HG02981 (cell line): ENCODE measurements at regions not wholly inside any gene's neighbourhood (a gene's known extent, or its start where the extent isn't known, plus 50 kb on each side); places are given as distances from the start of the nearest gene placed in this dataset.

Experiments
- ATAC-seq: cut with Tn5 transposase; IDR thresholded peaks from one replicate; pipeline ENCODE4 v1.9.1; 2021; ENCODE audit warnings: mild to moderate bottlenecking, moderate library complexity; ENCODE audit not compliant: unreplicated experiment

- no peak for ATAC-seq
Measured at GRCh38 chr5:155897761-155898160, 429.2 kb upstream of the SGCD start.

- ATAC-seq, result no peak
Measured at GRCh38 chr5:155898284-155898683, 428.7 kb upstream of the SGCD start.

- no peak for ATAC-seq
Measured at GRCh38 chr5:155903791-155904190, 423.2 kb upstream of the SGCD start.

- no peak for ATAC-seq
Measured at GRCh38 chr5:155905364-155905763, 421.6 kb upstream of the SGCD start.

GRCh38 chr5:155906046-155906445 lies 420.9 kb upstream of the SGCD start:
- no peak for ATAC-seq

DNA sequence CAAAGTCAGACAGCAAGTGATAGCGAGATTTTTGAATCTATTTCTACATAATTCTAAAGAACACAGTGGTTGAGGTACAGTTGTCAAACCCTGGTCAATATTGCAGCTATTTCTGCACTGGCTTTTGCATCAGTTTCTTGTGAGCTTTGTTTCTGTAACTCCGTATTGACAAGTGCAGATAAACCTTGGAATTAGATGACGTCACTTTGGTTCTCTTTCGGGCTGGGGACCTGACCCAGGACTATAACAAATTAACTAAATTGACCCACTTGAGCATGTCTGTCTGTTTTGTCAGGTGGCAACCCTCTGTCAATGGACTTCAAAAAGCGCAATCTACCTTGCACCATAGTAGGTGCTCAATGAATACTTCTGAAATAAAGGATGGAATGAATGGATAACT lies 418.4 kb upstream of the SGCD start:
- ATAC-seq, result no peak

DNA sequence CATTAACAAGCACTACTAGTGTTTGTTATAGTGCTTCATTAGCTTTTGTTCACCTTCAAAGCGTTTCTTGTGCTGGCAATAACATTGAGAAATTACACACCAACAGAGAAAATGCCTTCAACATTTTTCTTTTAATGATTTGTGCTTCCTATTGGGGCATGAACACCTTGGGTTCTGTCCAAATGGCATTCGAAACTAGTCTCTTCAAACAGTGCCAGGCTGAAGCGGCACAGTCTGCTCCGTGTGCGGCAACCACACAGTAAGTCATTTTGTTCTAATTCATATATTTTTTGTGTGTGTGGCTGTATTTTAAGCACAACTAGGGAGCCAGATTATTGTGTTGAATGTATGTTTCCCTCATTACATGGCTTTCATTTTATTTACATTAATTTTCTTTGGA lies 414.7 kb upstream of the SGCD start:
- ATAC-seq, result no peak

GRCh38 chr5:155914766-155915165 lies 412.2 kb upstream of the SGCD start:
- ATAC-seq, result no peak

DNA sequence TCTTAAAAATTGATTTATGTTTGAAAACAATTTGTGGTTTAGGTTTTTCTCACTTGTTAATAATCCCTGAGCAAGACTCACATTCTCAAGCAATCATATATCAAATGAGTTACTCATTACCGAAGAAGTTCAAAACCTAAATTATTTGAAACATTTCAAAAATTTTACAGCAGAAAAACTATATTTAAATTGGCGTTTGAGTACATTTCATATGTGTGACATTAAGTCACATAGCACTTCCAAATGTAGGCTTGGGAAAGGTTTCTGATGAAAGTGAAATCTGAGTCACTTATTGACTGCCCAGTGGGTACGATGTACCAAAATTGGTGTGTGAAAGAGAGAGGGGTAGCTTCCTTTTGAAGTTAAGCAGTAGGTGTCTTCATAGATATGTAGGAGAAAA lies 411.4 kb upstream of the SGCD start:
- no peak for ATAC-seq

DNA sequence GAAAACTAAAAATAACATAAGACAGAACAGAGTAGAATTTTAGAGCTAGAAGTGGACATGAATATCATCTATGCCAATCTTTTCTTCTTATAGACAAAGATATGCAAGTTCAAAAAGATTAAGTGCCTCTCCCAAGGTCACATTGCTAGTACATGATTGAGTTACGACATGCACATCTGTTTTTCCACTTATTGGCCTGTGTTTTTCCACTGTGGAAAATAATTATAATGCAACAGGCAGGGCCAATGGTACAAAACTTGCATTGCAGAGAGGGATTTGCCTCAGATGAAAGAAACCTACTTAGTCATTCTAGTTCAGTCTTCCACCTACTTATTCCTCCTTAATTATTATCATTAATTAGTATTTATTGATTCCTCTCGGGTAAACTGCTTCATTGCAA lies 407.8 kb upstream of the SGCD start:
- ATAC-seq, result no peak

- ATAC-seq, result no peak
Measured at GRCh38 chr5:155919725-155920124, 407.2 kb upstream of the SGCD start.

DNA sequence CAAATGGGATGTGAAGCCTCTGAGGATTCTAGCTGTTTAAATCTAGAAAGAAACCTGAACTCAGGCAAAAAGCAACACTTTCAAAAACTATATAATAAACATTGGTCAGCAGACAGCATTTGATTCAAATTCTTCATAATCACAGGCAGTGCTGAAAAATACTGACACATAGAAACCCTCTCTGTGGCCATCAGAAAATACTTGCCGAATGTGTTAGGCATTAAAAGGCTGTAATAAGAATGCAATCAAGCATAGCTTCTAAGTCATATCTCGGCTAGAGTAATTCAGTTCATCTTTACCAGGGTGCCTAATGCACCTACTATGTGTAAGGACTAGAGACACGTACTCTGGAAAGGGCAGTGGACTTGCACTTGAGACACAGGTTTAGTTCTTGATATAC lies 405.3 kb upstream of the SGCD start:
- ATAC-seq, result no peak

GRCh38 chr5:155923784-155924183 lies 403.2 kb upstream of the SGCD start:
- ATAC-seq, result no peak

- ATAC-seq, result no peak
Measured at GRCh38 chr5:155926031-155926430, 400.9 kb upstream of the SGCD start.

DNA sequence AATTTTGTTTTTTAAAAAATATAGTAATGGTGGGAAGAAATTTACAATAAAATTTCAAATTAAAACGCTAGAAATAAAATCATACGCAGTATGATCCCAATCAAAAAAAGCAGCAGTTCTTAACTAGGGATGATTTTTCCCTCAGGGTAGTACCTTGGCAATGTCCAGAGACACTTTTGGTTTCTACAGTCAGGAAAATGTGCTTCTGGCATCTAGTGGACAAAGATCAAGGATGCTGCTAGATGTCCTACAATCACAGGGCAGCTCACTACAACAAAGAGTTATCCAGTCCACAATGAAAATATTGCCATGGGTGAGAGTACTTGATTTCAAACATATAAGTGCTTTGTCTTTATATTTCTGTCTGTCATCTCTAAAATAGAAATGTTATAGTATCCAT lies 400.2 kb upstream of the SGCD start:
- ATAC-seq, result no peak

DNA sequence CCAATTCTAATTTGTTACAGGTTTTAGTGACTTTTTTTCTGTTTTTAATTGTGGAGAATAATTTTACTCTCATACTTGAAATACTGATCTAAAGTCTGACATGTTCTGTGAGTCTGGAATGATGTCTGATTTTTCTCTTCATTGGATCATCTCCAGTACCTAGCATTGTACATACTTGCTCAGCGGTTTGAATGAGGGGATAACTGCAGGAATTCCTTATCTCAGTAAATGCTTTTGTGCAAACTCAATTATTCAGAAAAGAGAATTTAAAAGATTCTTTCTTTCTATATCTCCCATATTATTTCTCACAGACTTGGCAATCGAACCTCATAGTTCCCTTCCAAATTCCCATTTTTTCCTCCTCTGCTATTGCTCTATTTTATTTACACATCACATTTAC lies 397.9 kb upstream of the SGCD start:
- no peak for ATAC-seq

- no peak for ATAC-seq
Measured at GRCh38 chr5:155934964-155935363, 392.0 kb upstream of the SGCD start.

DNA sequence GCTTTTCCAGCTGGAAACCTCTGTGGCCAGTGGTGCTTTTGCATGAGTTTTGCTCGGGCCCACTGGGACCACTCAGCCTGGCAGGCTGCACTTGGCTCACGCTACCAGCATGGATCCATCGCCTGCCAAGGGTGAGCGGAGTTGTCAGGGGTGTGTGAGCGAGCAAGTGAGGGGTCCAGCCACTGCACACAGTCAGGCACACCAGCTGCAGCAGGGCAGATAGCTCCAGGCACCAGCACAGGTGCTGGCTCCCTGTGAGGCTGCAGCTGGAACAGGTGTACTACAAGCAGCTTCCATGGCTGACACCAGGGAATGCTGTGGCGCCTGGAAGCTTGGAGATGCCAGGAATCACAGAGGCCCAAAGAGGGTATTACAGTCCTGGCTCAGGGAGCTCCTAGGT lies 391.2 kb upstream of the SGCD start:
- no peak for ATAC-seq

- no peak for ATAC-seq
Measured at GRCh38 chr5:155936520-155937406, 390.2 kb upstream of the SGCD start.

- no peak for ATAC-seq
Measured at GRCh38 chr5:155938051-155938450, 388.9 kb upstream of the SGCD start.

GRCh38 chr5:155941340-155941739 lies 385.6 kb upstream of the SGCD start:
- ATAC-seq, result no peak

DNA sequence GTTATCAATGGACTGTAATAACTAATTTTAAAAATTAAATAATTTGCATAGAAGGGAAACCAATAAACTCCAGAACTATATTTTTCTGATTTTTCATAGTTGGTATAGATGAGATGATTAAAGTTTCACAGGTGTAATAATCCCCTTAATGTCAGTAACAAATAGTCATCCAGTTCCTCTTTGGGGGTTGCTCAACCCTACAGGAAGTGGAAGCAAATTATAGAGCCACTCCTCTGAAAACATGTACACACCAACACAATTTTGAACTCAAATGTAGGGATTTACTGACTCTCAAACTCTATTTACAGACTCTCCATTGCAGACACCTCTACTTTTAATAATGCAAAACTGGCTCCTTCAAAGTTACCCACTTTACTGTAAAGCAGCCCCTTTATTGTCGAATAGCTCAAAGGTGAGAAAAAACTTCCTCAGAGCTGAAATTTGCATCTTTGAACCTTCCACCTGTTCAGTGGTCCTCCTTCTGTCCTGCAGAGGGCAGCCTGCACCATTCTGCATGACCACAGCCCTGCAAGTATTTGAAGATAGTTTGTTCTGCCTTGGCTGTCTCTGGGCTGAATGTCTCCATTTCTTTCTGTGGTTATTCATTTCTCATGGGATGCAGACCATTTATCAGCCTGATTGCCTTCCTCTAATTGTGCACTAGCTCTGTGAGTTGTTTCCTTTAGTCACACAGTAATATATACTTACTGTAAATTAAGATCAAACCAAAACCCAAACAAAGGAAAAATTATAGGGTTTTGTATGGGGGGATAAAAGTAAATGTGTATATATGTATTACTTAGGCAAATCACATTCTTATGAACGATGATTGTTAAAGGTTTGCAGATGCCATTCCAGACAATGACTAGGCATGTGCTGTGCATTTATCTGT lies 383.2 kb upstream of the SGCD start:
- ATAC-seq, result peak; percentile 86
